ENCODE measurements at regions not wholly inside any gene's neighbourhood (a gene's known extent, or its start where the extent isn't known, plus 50 kb on each side); places are given as distances from the start of the nearest gene placed in this dataset.

- ATAC-seq = no peak
- 69% methylated on average over 1 of the region's 2 CpGs for WGBS (ENCODE audit: insufficient coverage, low coverage, low lambda C conversion rate, missing lambda C conversion rate)
- Histone ChIP-seq H3K4me3 (no peak overlapping the region), H3K27ac (no peak overlapping the region), H3K4me1 (no peaks in the 10 kb centered on the region), H3K36me3 (no peaks in the 10 kb centered on the region), H3K9me3 (no peaks in the 10 kb centered on the region), H3K27me3 (no peaks in the 10 kb centered on the region)
- DNase-seq = no peak
- no peak for TF ChIP-seq POLR2A (IDR thresholded peaks at IDR 0.05)
- no peak for TF ChIP-seq CTCF (IDR thresholded peaks at IDR 0.05)
- intact Hi-C loops (cut with DNase I) = no loop called here
Observed at GRCh38 chr11:30159546-30159945, 71.3 kb upstream of the FSHB start.

GRCh38 chr11:30165652-30166051 is 65.2 kb upstream of the FSHB start:
- DNase-seq (no peak), ATAC-seq (no peak)
- intact Hi-C loops (cut with DNase I) = no loop called here
- TF ChIP-seq POLR2A (IDR thresholded peaks at IDR 0.05) = no peak
- no peak for TF ChIP-seq CTCF (IDR thresholded peaks at IDR 0.05)
- no peaks in the 10 kb centered on the region for H3K27me3 ChIP-seq
- H3K9me3 ChIP-seq = no peaks in the 10 kb centered on the region
- H3K4me3 ChIP-seq = no peak overlapping the region
- H3K36me3 ChIP-seq = no peaks in the 10 kb centered on the region
- H3K4me1 ChIP-seq = no peaks in the 10 kb centered on the region
- 69% methylated on average over 3 of the region's 3 CpGs for WGBS (ENCODE audit: insufficient coverage, low coverage, low lambda C conversion rate, missing lambda C conversion rate)
- no peak overlapping the region for H3K27ac ChIP-seq

GRCh38 chr11:30171661-30172060 is 59.2 kb upstream of the FSHB start:
- H3K9me3 ChIP-seq = no peaks in the 10 kb centered on the region
- no peaks in the 10 kb centered on the region for H3K27me3 ChIP-seq
- intact Hi-C loops (cut with DNase I) = no loop called here
- ATAC-seq (no peak), DNase-seq (no peak)
- H3K27ac ChIP-seq = no peak overlapping the region
- no peak for TF ChIP-seq CTCF (IDR thresholded peaks at IDR 0.05)
- no peak for TF ChIP-seq POLR2A (IDR thresholded peaks at IDR 0.05)
- no peaks in the 10 kb centered on the region for H3K4me1 ChIP-seq
- H3K4me3 ChIP-seq = no peak overlapping the region
- no peaks in the 10 kb centered on the region for H3K36me3 ChIP-seq
- WGBS (ENCODE audit: insufficient coverage, low coverage, low lambda C conversion rate, missing lambda C conversion rate) = 43% methylated on average over 2 of the region's 2 CpGs

- H3K36me3 ChIP-seq = no peaks in the 10 kb centered on the region
- 53% methylated on average over 2 of the region's 2 CpGs for WGBS (ENCODE audit: insufficient coverage, low coverage, low lambda C conversion rate, missing lambda C conversion rate)
- ATAC-seq (no peak), DNase-seq (no peak)
- no peaks in the 10 kb centered on the region for H3K27me3 ChIP-seq
- no peaks in the 10 kb centered on the region for H3K4me1 ChIP-seq
- no peak overlapping the region for H3K27ac ChIP-seq
- H3K4me3 ChIP-seq = no peak overlapping the region
- intact Hi-C loops (cut with DNase I) = no loop called here
- TF ChIP-seq CTCF (IDR thresholded peaks at IDR 0.05) (no peak), POLR2A (IDR thresholded peaks at IDR 0.05) (no peak)
- no peaks in the 10 kb centered on the region for H3K9me3 ChIP-seq
Observed at GRCh38 chr11:30172158-30172557, 58.7 kb upstream of the FSHB start.

GRCh38 chr11:30172883-30173311 is 57.9 kb upstream of the FSHB start:
- intact Hi-C loops (cut with DNase I) = no loop called here
- Histone ChIP-seq H3K36me3 (no peaks in the 10 kb centered on the region), H3K27ac (no peak overlapping the region), H3K4me1 (no peaks in the 10 kb centered on the region), H3K27me3 (no peaks in the 10 kb centered on the region), H3K9me3 (no peaks in the 10 kb centered on the region), H3K4me3 (no peak overlapping the region)
- TF ChIP-seq POLR2A (IDR thresholded peaks at IDR 0.05) = no peak
- no peak for TF ChIP-seq CTCF (IDR thresholded peaks at IDR 0.05)
- DNase-seq (no peak), ATAC-seq (no peak)
- 51% methylated on average over 3 of the region's 3 CpGs for WGBS (ENCODE audit: insufficient coverage, low coverage, low lambda C conversion rate, missing lambda C conversion rate)

Measured in right lobe of liver (tissue), 6 donors.